A172 (cell line): ENCODE measurements at regions not wholly inside any gene's neighbourhood (a gene's known extent, or its start where the extent isn't known, plus 50 kb on each side); places are given as distances from the start of the nearest gene placed in this dataset.

Source experiments
- DNase-seq: peaks from one replicate; pipeline ENCODE4 v3.0.0-alpha.2; 2015; ENCODE audit warnings: low spot score

GRCh38 chr16:5446623-5447240 lies 349.1 kb upstream of the EEF2KMT start:
- no peak for DNase-seq

GRCh38 chr16:5444189-5444588 lies 346.6 kb upstream of the EEF2KMT start:
- DNase-seq = no peak

GRCh38 chr16:5442986-5443385 lies 345.4 kb upstream of the EEF2KMT start:
- no peak for DNase-seq

GRCh38 chr16:5442054-5442453 lies 344.5 kb upstream of the EEF2KMT start:
- DNase-seq = no peak

GRCh38 chr16:5438591-5438990 lies 341.0 kb upstream of the EEF2KMT start:
- DNase-seq = no peak

- DNase-seq = no peak
Observed at GRCh38 chr16:5433587-5433986, 336.0 kb upstream of the EEF2KMT start.

GRCh38 chr16:5432166-5432565 lies 334.6 kb upstream of the EEF2KMT start:
- DNase-seq = no peak

GRCh38 chr16:5430598-5430997 lies 333.0 kb upstream of the EEF2KMT start:
- DNase-seq = no peak

- no peak for DNase-seq
Observed at GRCh38 chr16:5428932-5429331, 331.3 kb upstream of the EEF2KMT start.

- no peak for DNase-seq
Observed at GRCh38 chr16:5427571-5427970, 330.0 kb upstream of the EEF2KMT start.

- no peak for DNase-seq
Observed at GRCh38 chr16:5422643-5423496, 325.3 kb upstream of the EEF2KMT start.

- DNase-seq = no peak
Observed at GRCh38 chr16:5422047-5422446, 324.5 kb upstream of the EEF2KMT start.

GRCh38 chr16:5416013-5416412 lies 318.4 kb upstream of the EEF2KMT start:
- no peak for DNase-seq

- DNase-seq = no peak
Observed at GRCh38 chr16:5415123-5415522, 317.5 kb upstream of the EEF2KMT start.

GRCh38 chr16:5412731-5413130 lies 315.1 kb upstream of the EEF2KMT start:
- no peak for DNase-seq

- no peak for DNase-seq
Observed at GRCh38 chr16:5398203-5398602, 300.6 kb upstream of the EEF2KMT start.

- DNase-seq = no peak
Observed at GRCh38 chr16:5396880-5397279, 299.3 kb upstream of the EEF2KMT start.

- DNase-seq = no peak
Observed at GRCh38 chr16:5393070-5393469, 295.5 kb upstream of the EEF2KMT start.

- DNase-seq = no peak
Observed at GRCh38 chr16:5386989-5387388, 289.4 kb upstream of the EEF2KMT start.

GRCh38 chr16:5385811-5386210 lies 288.2 kb upstream of the EEF2KMT start:
- no peak for DNase-seq

- DNase-seq = no peak
Observed at GRCh38 chr16:5385115-5385514, 287.5 kb upstream of the EEF2KMT start.

- no peak for DNase-seq
Observed at GRCh38 chr16:5383737-5384136, 286.1 kb upstream of the EEF2KMT start.

- no peak for DNase-seq
Observed at GRCh38 chr16:5382484-5382883, 284.9 kb upstream of the EEF2KMT start.
